Cardiac fibroblast (primary cell): ENCODE measurements at regions not wholly inside any gene's neighbourhood (a gene's known extent, or its start where the extent isn't known, plus 50 kb on each side); places are given as distances from the start of the nearest gene placed in this dataset.

ENCODE experiments used
- DNase-seq, 2 donors: peaks; one replicate each; pipeline versions ENCODE4 v3.0.0 to v3.0.0-alpha.2; 2010; ENCODE audit warnings: low read depth in 2 of 2
- H3K4me3 ChIP-seq, 2 donors: replicated peaks in 1 of 2; 1 replicate in 1 of 2; 2 replicates in 1 of 2; pipeline ENCODE4 v1.5.1; 2011; ENCODE audit warnings: low read depth in 2 of 2, low read length in 2 of 2, mild to moderate bottlenecking in 2 of 2, moderate library complexity in 1 of 2
- CTCF ChIP-seq: IDR thresholded peaks from one replicate; pipeline ENCODE4 v1.5.1; 2011; ENCODE audit warnings: low read depth, mild to moderate bottlenecking, low read length, inconsistent platforms

GRCh38 chr1:24995140-24995539 lies 65.1 kb upstream of the RUNX3 start:
- no peak for TF ChIP-seq CTCF
- no peak overlapping the region for H3K4me3 ChIP-seq
- DNase-seq: no peak

GRCh38 chr1:24993871-24994580 lies 64.0 kb upstream of the RUNX3 start:
- H3K4me3 ChIP-seq: no peak overlapping the region
- no peak for TF ChIP-seq CTCF
- DNase-seq: no peak

- TF ChIP-seq CTCF: no peak
- DNase-seq: no peak
- H3K4me3 ChIP-seq: no peak overlapping the region
These were observed 62.7 kb upstream of the RUNX3 start for GRCh38 chr1:24992761-24993211.

GRCh38 chr1:24992124-24992760 lies 62.2 kb upstream of the RUNX3 start:
- TF ChIP-seq CTCF: no peak
- H3K4me3 ChIP-seq: no peak overlapping the region

GRCh38 chr1:24991697-24992096 lies 61.6 kb upstream of the RUNX3 start:
- no peak for TF ChIP-seq CTCF
- no peak for DNase-seq
- no peak overlapping the region for H3K4me3 ChIP-seq

More at GRCh38 chr1:24992124-24992760, 62.2 kb upstream of the RUNX3 start:
- DNase-seq: no peak

GRCh38 chr1:24990779-24991641 lies 60.9 kb upstream of the RUNX3 start:
- DNase-seq: no peak
- H3K4me3 ChIP-seq: no peak overlapping the region
- TF ChIP-seq CTCF: no peak
